HFF-Myc (cell line): ENCODE measurements at regions not wholly inside any gene's neighbourhood (a gene's known extent, or its start where the extent isn't known, plus 50 kb on each side); places are given as distances from the start of the nearest gene placed in this dataset.

Experiments used
- DNase-seq: peaks from one replicate; pipeline ENCODE4 v3.0.0-alpha.2; 2011; ENCODE audit warnings: low read depth; ENCODE audit errors: extremely low read depth
- H3K4me3 ChIP-seq: replicated peaks from 2 replicates; pipeline ENCODE4 v1.5.1; 2011; ENCODE audit warnings: low read depth, mild to moderate bottlenecking, control low read depth, low read length
- CTCF ChIP-seq: IDR thresholded peaks from 2 replicates; pipeline ENCODE4 v1.5.1; 2012; ENCODE audit warnings: mild to moderate bottlenecking, low read depth, low read length, control low read depth; ENCODE audit errors: missing control alignments

DNA sequence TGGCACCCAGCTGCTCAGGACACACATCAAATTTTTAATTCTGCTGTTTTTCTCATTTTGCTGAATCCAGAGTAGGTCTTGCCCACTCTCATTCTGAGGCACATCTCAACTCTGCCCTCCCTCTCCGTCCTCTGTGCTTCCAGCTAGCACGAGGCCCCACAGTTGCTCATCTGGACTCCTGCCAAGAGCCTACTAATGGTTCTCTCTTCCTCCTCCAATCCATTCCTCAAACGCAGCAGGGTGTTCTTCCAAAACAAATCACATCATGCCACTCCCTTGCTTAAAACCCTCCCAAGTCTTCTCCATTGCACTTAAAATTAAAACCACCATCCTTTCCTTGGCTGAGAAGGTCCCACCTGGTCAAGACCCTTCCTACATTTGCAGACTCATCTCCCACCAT, 49.8 kb upstream of the SCAF4 start:
- H3K4me3 ChIP-seq = no peak overlapping the region
- no peak for TF ChIP-seq CTCF
- DNase-seq = peak; percentile 37
